WTC11 (cell line): ENCODE measurements at regions not wholly inside any gene's neighbourhood (a gene's known extent, or its start where the extent isn't known, plus 50 kb on each side); places are given as distances from the start of the nearest gene placed in this dataset.
"Not testable (repeated sequence)": the region's sequence is repeated elsewhere in the genome, so short reads cannot be mapped to it uniquely, and the experiment has no call there.

Source experiments
- CBFB ChIP-seq: sonication (generic); formaldehyde crosslinking; IDR thresholded peaks from 2 replicates; pipeline ENCODE4 v1.8.1; 2022; ENCODE audit warnings: mild to moderate bottlenecking, low read depth, missing genetic modification reagents
- GABPB1 ChIP-seq: sonication (generic); formaldehyde crosslinking; IDR thresholded peaks from 2 replicates; pipeline ENCODE4 v1.8.1; 2023; ENCODE audit warnings: mild to moderate bottlenecking, missing genetic modification reagents
- NFYB ChIP-seq: sonication (generic); formaldehyde crosslinking; conservative IDR thresholded peaks from 2 replicates; pipeline ENCODE4 v1.8.0; 2022; ENCODE audit warnings: low read depth, missing genetic modification reagents
- PREB ChIP-seq: sonication (generic); formaldehyde crosslinking; IDR thresholded peaks from 2 replicates; pipeline ENCODE4 v1.8.1; 2022; ENCODE audit warnings: mild to moderate bottlenecking, missing genetic modification reagents, moderate library complexity, borderline replicate concordance
- TCF7 ChIP-seq: sonication (generic); formaldehyde crosslinking; IDR thresholded peaks from 2 replicates; pipeline ENCODE4 v1.8.0; 2022; ENCODE audit warnings: mild to moderate bottlenecking, low read depth, missing genetic modification reagents, moderate library complexity
- ZNF232 ChIP-seq: sonication (generic); formaldehyde crosslinking; IDR thresholded peaks from 2 replicates; pipeline ENCODE4 v1.8.0; 2022; ENCODE audit warnings: mild to moderate bottlenecking, missing genetic modification reagents
- ZNF512 ChIP-seq: sonication (generic); formaldehyde crosslinking; IDR thresholded peaks from 2 replicates; pipeline ENCODE4 v1.8.1; 2022; ENCODE audit warnings: missing genetic modification reagents, borderline replicate concordance
- TF ChIP-seq, protein P1 (sequence below): fragments of 200-600 bp; IDR thresholded peaks from 2 replicates; pipeline ENCODE4 v1.8.0; 2022; ENCODE audit warnings: antibody characterized with exemption
- TF ChIP-seq, protein P2 (sequence below): sonication (generic); formaldehyde crosslinking; IDR thresholded peaks from 2 replicates; pipeline ENCODE4 v1.8.1; 2022; ENCODE audit warnings: low read depth, mild to moderate bottlenecking, moderate library complexity, missing genetic modification reagents, borderline replicate concordance

- TF ChIP-seq, protein P1, sequence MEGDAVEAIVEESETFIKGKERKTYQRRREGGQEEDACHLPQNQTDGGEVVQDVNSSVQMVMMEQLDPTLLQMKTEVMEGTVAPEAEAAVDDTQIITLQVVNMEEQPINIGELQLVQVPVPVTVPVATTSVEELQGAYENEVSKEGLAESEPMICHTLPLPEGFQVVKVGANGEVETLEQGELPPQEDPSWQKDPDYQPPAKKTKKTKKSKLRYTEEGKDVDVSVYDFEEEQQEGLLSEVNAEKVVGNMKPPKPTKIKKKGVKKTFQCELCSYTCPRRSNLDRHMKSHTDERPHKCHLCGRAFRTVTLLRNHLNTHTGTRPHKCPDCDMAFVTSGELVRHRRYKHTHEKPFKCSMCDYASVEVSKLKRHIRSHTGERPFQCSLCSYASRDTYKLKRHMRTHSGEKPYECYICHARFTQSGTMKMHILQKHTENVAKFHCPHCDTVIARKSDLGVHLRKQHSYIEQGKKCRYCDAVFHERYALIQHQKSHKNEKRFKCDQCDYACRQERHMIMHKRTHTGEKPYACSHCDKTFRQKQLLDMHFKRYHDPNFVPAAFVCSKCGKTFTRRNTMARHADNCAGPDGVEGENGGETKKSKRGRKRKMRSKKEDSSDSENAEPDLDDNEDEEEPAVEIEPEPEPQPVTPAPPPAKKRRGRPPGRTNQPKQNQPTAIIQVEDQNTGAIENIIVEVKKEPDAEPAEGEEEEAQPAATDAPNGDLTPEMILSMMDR, result not testable (repeated sequence)
- TF ChIP-seq ZNF512 (CRISPR knock-in tag); TCF7 (CRISPR knock-in tag); CBFB (CRISPR knock-in tag); PREB (CRISPR knock-in tag); NFYB; ZNF232 (CRISPR knock-in tag); GABPB1 (CRISPR knock-in tag): not testable (repeated sequence)
- TF ChIP-seq, protein P2, sequence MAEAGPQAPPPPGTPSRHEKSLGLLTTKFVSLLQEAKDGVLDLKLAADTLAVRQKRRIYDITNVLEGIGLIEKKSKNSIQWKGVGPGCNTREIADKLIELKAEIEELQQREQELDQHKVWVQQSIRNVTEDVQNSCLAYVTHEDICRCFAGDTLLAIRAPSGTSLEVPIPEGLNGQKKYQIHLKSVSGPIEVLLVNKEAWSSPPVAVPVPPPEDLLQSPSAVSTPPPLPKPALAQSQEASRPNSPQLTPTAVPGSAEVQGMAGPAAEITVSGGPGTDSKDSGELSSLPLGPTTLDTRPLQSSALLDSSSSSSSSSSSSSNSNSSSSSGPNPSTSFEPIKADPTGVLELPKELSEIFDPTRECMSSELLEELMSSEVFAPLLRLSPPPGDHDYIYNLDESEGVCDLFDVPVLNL (CRISPR knock-in tag), result not testable (repeated sequence)
Observed at GRCh38 chr14:101689966-101690365, 71.5 kb upstream of the PPP2R5C start.
